Caco-2 (cell line): ENCODE measurements at regions not wholly inside any gene's neighbourhood (a gene's known extent, or its start where the extent isn't known, plus 50 kb on each side); places are given as distances from the start of the nearest gene placed in this dataset.

Experiments used
- BruUV-seq: library from RNA; stranded (reverse); fragments of 400-500 nt; replicated peaks from 2 replicates; lab custom pipeline; 2021; lab: Mats Ljungman, UMichigan
- CTCF ChIA-PET: fragments of 300-600 bp; sonication (Branson Sonifier 250); formaldehyde crosslinking; loops from one replicate; lab custom pipeline; 2022; ENCODE audit warnings: antibody characterized with exemption; lab: Charles Lee
- POLR2A ChIA-PET: fragments of 300-600 bp; sonication (Branson Sonifier 250); formaldehyde crosslinking; loops from one replicate; lab custom pipeline; 2022; ENCODE audit warnings: antibody characterized with exemption; lab: Charles Lee
- DNase-seq, 2 experiments: peaks; one replicate each; pipeline versions ENCODE4 v3.0.0 to v3.0.0-alpha.2; 2020 to 2022
- H3K27me3 ChIP-seq: replicated peaks from 2 replicates; pipeline ENCODE4 v1.6.0; 2011; ENCODE audit warnings: low read length; ENCODE audit not compliant: control insufficient read depth, insufficient read depth
- H3K36me3 ChIP-seq: 2 replicates; pipeline ENCODE4 v1.5.1; 2011; ENCODE audit warnings: low read length; ENCODE audit not compliant: control insufficient read depth, insufficient read depth
- H3K4me1 ChIP-seq: fragments of 250-450 bp; sonication (Bioruptor Pico); 2 replicates; pipeline ENCODE4 v1.5.1; 2020; ENCODE audit warnings: mild to moderate bottlenecking
- H3K4me3 ChIP-seq: 2 replicates; pipeline ENCODE4 v1.5.1; 2011; ENCODE audit warnings: low read depth, mild to moderate bottlenecking, control low read depth, low read length
- H3K9me3 ChIP-seq: fragments of 250-450 bp; sonication (Bioruptor Pico); 2 replicates; pipeline ENCODE4 v1.5.1; 2020; ENCODE audit warnings: mild to moderate bottlenecking, moderate library complexity
- H3K27ac Mint-ChIP-seq: one replicate; pipeline ENCODE4 v1.8.0; 2022; ENCODE audit warnings: mixed read lengths; ENCODE audit not compliant: unreplicated experiment
- H3K27me3 Mint-ChIP-seq: one replicate; pipeline ENCODE4 v1.8.0; 2022; ENCODE audit warnings: mixed read lengths; ENCODE audit not compliant: insufficient read depth, unreplicated experiment
- H3K36me3 Mint-ChIP-seq: one replicate; pipeline ENCODE4 v1.8.0; 2022; ENCODE audit warnings: mild to moderate bottlenecking, mixed read lengths; ENCODE audit not compliant: insufficient read depth, unreplicated experiment
- H3K4me1 Mint-ChIP-seq: one replicate; pipeline ENCODE4 v1.8.0; 2022; ENCODE audit warnings: low read depth, mixed read lengths; ENCODE audit not compliant: unreplicated experiment
- H3K4me3 Mint-ChIP-seq: one replicate; pipeline ENCODE4 v1.8.0; 2022; ENCODE audit warnings: mild to moderate bottlenecking, moderate library complexity, mixed read lengths; ENCODE audit not compliant: unreplicated experiment
- H3K9me3 Mint-ChIP-seq: one replicate; pipeline ENCODE4 v1.8.0; 2022; ENCODE audit warnings: mixed read lengths; ENCODE audit not compliant: unreplicated experiment
- CTCF ChIP-seq, 2 experiments: fragments of 200-600 bp in 1 of 2; IDR thresholded peaks; 1 replicate in 1 of 2; 2 replicates in 1 of 2; pipeline versions ENCODE4 v1.5.1 to v1.8.0; 2011 to 2022; ENCODE audit warnings: antibody characterized with exemption in 1 of 2, control low read depth in 1 of 2, inconsistent platforms in 1 of 2, low read depth in 1 of 2, low read length in 1 of 2, mild to moderate bottlenecking in 1 of 2, moderate library complexity in 1 of 2; ENCODE audit not compliant: insufficient read depth in 1 of 2, severe bottlenecking in 1 of 2, unreplicated experiment in 1 of 2
- intact Hi-C: fragments of 100-400 bp; cut with micrococcal nuclease; formaldehyde crosslinking; loops from one replicate; pipeline ENCODE4 v1.10.0; 2022; ENCODE audit not compliant: unreplicated experiment

GRCh38 chr12:59887178-59887577, 291.3 kb downstream of the SLC16A7 start:
- Mint-ChIP-seq H3K4me1 (no peaks in the 10 kb centered on the region), H3K27ac (no peak overlapping the region), H3K4me3 (no peak overlapping the region), H3K9me3 (no peaks in the 10 kb centered on the region), H3K27me3 (no peaks in the 10 kb centered on the region), H3K36me3 (no peaks in the 10 kb centered on the region)
- no peaks in the 10 kb centered on the region for H3K27me3 ChIP-seq
- H3K9me3 ChIP-seq, result no peaks in the 10 kb centered on the region
- H3K36me3 ChIP-seq, result no peaks in the 10 kb centered on the region
- no peak for DNase-seq
- no peak for TF ChIP-seq CTCF (IDR thresholded peaks at IDR 0.05; ENCODE audit: insufficient read depth in 1 of 2, low read depth in 1 of 2, low read length in 1 of 2, severe bottlenecking in 1 of 2, unreplicated experiment in 1 of 2)
- no peaks in the 10 kb centered on the region; the same call in 1 of the 2 replicates for H3K4me1 ChIP-seq
- BruUV-seq, result no TSS peak
- H3K4me3 ChIP-seq, result no peak overlapping the region
- intact Hi-C loops, result no loop called here
- POLR2A ChIA-PET, result no interaction called here
- CTCF ChIA-PET, result no interaction called here

- Histone ChIP-seq H3K36me3 (no peaks in the 10 kb centered on the region), H3K9me3 (no peaks in the 10 kb centered on the region), H3K4me3 (no peak overlapping the region), H3K4me1 (no peaks in the 10 kb centered on the region; the same call in 1 of the 2 replicates), H3K27me3 (no peaks in the 10 kb centered on the region)
- no peak overlapping the region for H3K27ac Mint-ChIP-seq
- no peaks in the 10 kb centered on the region for H3K4me1 Mint-ChIP-seq
- no TSS peak for BruUV-seq
- intact Hi-C loops, result no loop called here
- TF ChIP-seq CTCF (IDR thresholded peaks at IDR 0.05; ENCODE audit: insufficient read depth in 1 of 2, low read depth in 1 of 2, low read length in 1 of 2, severe bottlenecking in 1 of 2, unreplicated experiment in 1 of 2), result no peak
- ChIA-PET POLR2A (no interaction called here), CTCF (no interaction called here)
- H3K27me3 Mint-ChIP-seq, result no peaks in the 10 kb centered on the region
- no peaks in the 10 kb centered on the region for H3K9me3 Mint-ChIP-seq
- no peak overlapping the region for H3K4me3 Mint-ChIP-seq
- H3K36me3 Mint-ChIP-seq, result no peaks in the 10 kb centered on the region
- DNase-seq, result no peak
These were observed 295.2 kb downstream of the SLC16A7 start for GRCh38 chr12:59890896-59891579.

GRCh38 chr12:59895166-59895775, 299.4 kb downstream of the SLC16A7 start:
- BruUV-seq, result no TSS peak
- TF ChIP-seq CTCF (IDR thresholded peaks at IDR 0.05; ENCODE audit: insufficient read depth in 1 of 2, low read depth in 1 of 2, low read length in 1 of 2, severe bottlenecking in 1 of 2, unreplicated experiment in 1 of 2), result no peak
- no peak overlapping the region for H3K4me3 ChIP-seq
- no peaks in the 10 kb centered on the region for H3K27me3 ChIP-seq
- no peaks in the 10 kb centered on the region for H3K9me3 ChIP-seq
- DNase-seq, result no peak
- intact Hi-C loops, result no loop called here
- Mint-ChIP-seq H3K4me1 (no peaks in the 10 kb centered on the region), H3K9me3 (no peaks in the 10 kb centered on the region), H3K27me3 (no peaks in the 10 kb centered on the region), H3K4me3 (no peak overlapping the region), H3K27ac (no peak overlapping the region), H3K36me3 (no peaks in the 10 kb centered on the region)
- ChIA-PET POLR2A (no interaction called here), CTCF (no interaction called here)
- no peaks in the 10 kb centered on the region for H3K36me3 ChIP-seq
- H3K4me1 ChIP-seq, result no peaks in the 10 kb centered on the region
